ENCODE measurements at regions not wholly inside any gene's neighbourhood (a gene's known extent, or its start where the extent isn't known, plus 50 kb on each side); places are given as distances from the start of the nearest gene placed in this dataset.

- ChIA-PET POLR2A (no interaction called here), CTCF (no interaction called here)
Observed at GRCh38 chr15:69807721-69808120, 290.0 kb downstream of the TLE3 start.

DNA sequence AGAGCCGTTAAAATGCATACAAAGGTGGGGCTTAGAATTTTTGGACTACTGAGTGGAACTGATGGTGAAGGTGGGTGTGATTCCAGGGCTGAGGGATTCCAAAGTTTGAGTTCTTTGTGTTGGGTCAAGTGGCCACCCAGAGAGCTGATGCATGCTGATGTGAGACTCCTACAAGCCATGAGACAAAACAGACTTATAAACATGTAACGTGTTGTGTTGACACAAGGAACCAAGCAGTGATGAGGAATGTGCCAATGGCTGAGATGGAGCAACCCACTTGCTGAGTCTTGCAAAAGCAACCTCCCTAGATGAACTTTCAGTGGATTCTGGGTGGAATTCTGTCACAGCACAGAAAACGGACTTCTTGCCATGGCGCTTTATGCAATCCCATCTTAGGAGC is 289.0 kb downstream of the TLE3 start:
- ChIA-PET CTCF (no interaction called here), POLR2A (no interaction called here)

DNA sequence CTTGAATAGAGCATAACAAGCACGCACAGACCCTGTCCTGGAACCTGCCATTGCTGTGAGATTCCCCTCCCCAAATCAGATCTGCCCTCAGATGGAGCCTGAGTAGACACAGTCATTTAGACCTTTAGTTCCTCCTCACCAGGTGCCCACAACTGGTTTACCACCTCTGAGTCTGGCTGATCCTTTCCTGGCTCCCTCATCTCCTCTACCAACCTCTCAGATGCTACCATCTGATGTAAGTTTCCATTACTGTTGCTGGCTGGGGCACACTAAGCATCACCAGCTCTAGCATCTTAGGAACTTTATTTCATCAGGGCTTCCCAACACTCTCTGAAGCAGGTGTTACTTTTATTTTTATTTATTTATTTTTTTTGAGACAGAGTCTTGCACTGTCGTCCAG is 288.3 kb downstream of the TLE3 start:
- ChIA-PET CTCF (no interaction called here), POLR2A (no interaction called here)

GRCh38 chr15:69810431-69811354 is 287.0 kb downstream of the TLE3 start:
- ChIA-PET CTCF (interaction anchor here (0.9 to 1.3 kb wide), 2 partner anchors 11 to 23 kb away, joined by 3 to 4 read pairs; no protein-coding TSS in a partner anchor), POLR2A (no interaction called here)

GRCh38 chr15:69812861-69813261 is 284.9 kb downstream of the TLE3 start:
- ChIA-PET CTCF (no interaction called here), POLR2A (no interaction called here)

DNA sequence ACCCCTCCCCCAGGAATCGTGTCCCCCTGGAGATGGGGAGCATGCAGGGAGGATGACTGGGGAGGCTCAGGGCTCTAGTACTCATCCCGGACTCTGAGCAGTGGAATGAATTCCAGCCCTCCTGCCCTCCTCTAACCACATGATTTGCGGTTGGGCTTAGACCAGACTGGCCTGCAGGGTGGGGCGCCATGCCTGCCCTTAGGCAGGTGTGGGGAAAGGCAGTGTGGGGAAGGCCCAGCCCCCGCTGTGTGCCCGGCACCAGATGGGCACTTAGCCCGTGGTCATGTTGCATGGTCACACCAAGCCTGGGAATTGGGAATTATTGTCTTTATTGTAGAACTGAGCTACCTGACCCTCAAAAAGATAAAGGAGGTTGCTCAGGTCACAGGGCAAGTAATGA is 283.8 kb downstream of the TLE3 start:
- ChIA-PET CTCF (no interaction called here), POLR2A (no interaction called here)

DNA sequence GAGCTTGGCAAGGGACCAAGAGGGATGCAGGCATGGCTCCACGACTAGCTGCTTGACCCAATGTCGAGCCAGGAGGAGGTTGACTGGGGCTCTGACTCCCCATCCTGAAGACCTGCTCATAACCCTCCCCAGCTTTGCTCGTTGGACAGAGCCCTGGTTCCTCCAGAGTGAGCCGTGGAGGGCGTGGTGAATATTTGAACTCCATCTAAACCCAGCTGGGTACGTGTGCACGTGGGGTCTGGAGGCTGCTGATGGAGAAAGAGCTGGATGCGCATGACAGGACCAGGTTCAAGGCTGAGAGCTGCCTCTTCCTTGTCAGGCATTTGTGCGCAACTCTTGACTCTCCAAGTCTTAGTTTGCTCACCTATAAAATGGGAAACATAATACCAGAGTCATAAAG is 282.8 kb downstream of the TLE3 start:
- ChIA-PET CTCF (no interaction called here), POLR2A (no interaction called here)

- POLR2A ChIA-PET = no interaction called here
- CTCF ChIA-PET = no interaction called here
Observed at GRCh38 chr15:69815793-69816192, 281.9 kb downstream of the TLE3 start.

DNA sequence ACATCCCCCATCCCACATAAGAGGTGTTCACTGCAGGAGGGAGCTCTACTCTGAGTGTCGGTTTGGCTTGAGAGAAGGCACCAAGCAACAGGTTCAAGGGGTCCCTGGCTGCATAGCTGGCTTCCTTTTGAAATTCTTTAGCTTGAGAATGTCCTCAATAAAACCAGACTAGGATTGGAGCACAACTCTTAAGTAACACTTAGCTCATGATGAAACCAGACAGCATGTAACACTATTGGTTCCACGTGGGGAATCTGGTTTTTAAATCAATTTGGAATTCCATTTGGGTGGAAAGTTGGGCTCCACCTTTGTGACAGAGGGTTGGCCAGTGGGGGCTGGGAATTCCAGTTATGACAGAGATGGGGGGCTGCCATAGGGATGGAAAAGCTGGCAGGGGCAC is 281.2 kb downstream of the TLE3 start:
- POLR2A ChIA-PET = interaction anchor here (0.7 kb wide), 1 partner anchor 670 kb away, joined by 3 read pairs; no protein-coding TSS in a partner anchor
- CTCF ChIA-PET = no interaction called here

DNA sequence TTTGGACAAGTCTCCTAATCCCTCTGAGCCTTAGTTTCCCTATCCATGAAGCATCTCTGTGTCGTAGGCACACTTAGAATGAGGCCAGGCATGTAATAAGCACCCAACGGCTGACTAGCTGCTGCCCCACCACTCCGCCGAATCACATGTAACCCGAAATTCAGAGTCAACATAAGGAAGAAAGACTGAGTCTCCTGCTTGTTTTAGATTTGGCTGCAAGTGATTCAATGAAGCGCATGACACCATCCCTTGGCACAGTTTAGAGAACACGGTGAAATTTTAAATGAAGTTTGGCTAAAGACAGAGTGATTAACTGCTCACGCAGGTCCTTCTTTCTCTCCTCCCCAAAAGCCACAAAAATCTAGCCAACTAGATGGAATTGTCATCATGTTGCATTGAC is 279.2 kb downstream of the TLE3 start:
- POLR2A ChIA-PET = no interaction called here
- CTCF ChIA-PET = no interaction called here

GRCh38 chr15:69819371-69819770 is 278.3 kb downstream of the TLE3 start:
- CTCF ChIA-PET = interaction anchor here (0.6 kb wide), 1 partner anchor 35 kb away, joined by 3 read pairs; no protein-coding TSS in a partner anchor
- POLR2A ChIA-PET = no interaction called here

- ChIA-PET POLR2A (no interaction called here), CTCF (interaction anchor here (1.3 kb wide), 1 partner anchor 10 kb away, joined by 4 read pairs; no protein-coding TSS in a partner anchor)
Observed at GRCh38 chr15:69820819-69821218, 276.9 kb downstream of the TLE3 start.

DNA sequence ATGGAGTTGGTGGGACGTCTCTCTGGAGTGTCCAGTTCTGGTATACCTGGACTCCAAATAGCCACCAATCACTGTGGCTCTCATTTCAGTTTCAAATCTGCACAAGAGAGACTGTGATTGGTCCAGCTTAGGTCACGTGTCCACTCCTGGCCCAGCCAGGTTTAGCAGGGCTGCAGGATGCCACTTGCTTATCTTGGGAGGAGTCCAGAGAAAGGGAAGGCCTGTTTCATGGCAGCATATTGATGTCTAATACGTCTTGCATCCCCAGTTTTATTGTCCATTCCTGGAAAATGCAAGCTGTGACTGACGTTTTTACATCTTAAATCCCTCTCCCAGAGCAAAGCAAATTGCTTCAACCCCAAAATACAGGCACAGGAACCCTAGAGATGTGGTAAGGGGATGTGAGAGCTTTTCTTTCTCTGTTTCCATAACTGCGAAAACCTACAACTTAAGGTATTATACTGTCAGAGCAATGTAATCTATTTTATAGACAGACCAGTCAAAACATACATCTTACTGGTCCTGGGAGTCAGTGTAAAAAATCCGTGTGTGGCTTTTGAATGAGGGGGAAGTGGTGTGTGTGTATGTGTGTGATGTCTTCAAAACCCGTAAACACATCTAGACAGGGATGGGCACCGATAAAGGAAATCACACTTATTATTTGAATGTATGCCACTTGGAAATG is 274.4 kb downstream of the TLE3 start:
- ChIA-PET CTCF (no interaction called here), POLR2A (no interaction called here)

DNA sequence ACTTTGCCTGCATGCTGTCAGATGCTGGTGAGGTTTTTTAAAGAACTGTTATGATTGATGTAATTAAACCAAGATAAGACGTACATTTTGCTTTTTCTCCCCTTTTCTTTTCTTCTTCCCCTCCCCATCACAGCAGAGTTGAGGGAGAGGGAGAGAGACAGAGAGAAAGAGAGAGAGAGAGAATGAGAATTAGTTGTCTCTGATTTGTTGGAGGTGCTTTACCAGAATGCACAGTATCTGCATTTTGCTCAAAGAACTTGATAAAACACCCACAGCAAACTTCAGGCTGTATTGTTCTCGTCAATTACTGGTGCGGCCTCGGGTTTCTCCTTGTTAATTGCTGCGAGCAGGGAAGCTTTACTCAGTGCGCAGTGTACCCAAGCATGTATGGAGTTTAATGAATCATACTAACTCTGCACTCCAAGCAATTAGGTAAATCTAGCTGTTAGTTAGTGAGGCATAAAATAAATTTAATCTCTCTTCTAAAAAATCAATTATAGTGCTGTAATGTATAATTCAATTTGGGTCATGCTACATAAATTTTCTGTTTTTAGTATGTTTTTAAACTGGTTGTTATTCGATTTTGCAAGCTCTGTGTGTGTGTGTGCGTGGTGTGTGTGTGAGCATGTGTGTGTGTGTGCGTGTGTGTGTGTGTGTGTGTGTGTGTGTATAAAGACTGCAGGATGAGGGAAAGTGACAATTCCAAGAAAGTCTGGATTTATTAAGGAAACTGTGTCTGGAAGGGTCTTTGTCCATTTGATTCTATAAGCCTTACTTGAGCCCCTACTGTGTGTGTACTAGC is 273.4 kb downstream of the TLE3 start:
- ChIA-PET POLR2A (no interaction called here), CTCF (no interaction called here)

- ChIA-PET CTCF (no interaction called here), POLR2A (no interaction called here)
Observed at GRCh38 chr15:69824877-69825406, 272.8 kb downstream of the TLE3 start.

DNA sequence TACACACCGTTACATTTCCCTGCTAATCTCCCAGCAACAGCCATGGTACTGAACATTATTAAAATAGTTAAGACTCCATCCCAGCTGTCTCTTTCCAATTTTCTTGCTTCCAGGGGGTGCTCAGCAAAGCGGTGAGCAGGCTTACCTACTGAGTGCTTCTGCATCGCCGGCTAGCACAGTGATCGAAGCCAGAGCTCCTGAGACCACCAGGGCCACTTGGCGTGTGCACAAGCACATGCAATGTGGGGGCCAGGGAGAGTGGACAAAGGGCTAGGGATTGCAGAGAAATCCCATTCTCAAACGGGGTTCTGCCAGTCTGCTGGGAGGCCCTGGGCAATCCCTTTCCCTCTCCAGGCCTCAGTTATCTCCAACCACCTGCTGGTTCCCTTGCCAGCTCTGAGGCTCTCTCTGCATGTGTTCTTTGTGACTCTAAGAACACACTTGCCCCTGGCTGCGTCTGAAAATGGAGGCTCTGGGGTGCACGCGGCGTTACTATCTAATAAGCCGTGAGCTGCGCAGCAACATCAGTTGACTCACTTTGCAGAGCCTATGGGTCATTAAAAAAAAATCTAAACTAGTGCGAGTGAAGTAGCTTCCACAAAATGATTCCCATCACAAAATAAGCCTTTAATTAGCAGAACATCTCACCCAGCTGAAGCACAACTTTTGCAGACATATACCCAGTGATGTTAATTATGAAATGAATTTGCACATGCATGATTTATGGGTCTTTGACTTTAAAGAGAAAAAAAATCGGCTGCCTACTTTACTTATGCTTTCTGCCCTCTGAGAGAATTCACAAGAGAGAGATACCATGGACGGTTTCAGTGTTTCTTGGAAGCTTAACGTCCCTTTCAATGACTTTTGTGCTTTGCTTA is 271.5 kb downstream of the TLE3 start:
- POLR2A ChIA-PET = no interaction called here
- CTCF ChIA-PET = no interaction called here

DNA sequence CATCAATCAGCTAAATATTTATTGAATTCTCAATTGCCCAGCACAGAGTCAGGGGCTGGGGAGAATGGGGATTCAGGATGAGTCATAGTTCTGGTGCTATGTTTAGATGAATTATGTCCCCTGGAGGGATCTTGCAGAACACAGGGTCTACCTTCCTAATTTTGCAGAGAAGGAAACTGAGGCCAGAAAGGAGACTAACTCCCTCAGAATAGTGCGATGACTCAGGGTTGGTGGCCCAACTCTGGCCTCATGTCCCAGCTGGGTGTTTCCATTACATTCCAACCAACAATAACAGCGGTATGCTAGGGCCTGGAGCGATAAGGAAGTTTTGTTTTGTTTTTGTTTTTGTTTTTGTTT is 270.9 kb downstream of the TLE3 start:
- POLR2A ChIA-PET = no interaction called here
- CTCF ChIA-PET = no interaction called here

GRCh38 chr15:69827751-69828150 is 270.0 kb downstream of the TLE3 start:
- ChIA-PET CTCF (interaction anchor here (1.1 kb wide), 1 partner anchor 65 kb away, joined by 3 read pairs; no protein-coding TSS in a partner anchor), POLR2A (no interaction called here)

- ChIA-PET CTCF (interaction anchor here (1.1 kb wide), 1 partner anchor 66 kb away, joined by 3 read pairs; no protein-coding TSS in a partner anchor), POLR2A (no interaction called here)
Observed at GRCh38 chr15:69828181-69828828, 269.4 kb downstream of the TLE3 start.

All from activated CD8-positive, alpha-beta memory T cell treated with anti-CD3 and anti-CD28 coated beads for 36 hours (primary cell).